ENCODE measurements at regions not wholly inside any gene's neighbourhood (a gene's known extent, or its start where the extent isn't known, plus 50 kb on each side); places are given as distances from the start of the nearest gene placed in this dataset.
A peak's percentile ranks its signal among the peaks of the same experiment; 100 is the strongest.

GRCh38 chr13:76500894-76501293 lies 385.3 kb downstream of the KCTD12 start:
- DNase-seq, result no peak

- no peak for DNase-seq
Observed at GRCh38 chr13:76499891-76500290, 386.3 kb downstream of the KCTD12 start.

DNA sequence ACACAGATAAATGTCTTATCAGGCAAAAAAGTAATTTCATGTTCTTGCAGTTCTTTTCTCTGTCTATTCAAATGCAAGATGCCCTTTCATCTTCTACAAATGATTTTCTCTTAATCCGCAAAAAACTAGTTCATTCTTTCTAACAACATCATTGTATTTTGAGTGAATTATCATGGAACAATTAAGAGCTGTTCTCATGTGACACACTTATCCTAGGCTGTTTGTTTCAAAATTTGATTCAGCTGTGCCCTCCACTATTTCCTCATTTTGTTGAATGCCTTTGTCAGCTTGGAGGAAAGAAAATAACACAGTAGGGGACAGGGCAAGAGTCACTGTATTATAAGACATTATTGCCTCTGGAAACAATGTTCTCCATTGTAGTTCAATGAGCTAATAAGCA lies 396.9 kb downstream of the KCTD12 start:
- DNase-seq, result no peak

DNA sequence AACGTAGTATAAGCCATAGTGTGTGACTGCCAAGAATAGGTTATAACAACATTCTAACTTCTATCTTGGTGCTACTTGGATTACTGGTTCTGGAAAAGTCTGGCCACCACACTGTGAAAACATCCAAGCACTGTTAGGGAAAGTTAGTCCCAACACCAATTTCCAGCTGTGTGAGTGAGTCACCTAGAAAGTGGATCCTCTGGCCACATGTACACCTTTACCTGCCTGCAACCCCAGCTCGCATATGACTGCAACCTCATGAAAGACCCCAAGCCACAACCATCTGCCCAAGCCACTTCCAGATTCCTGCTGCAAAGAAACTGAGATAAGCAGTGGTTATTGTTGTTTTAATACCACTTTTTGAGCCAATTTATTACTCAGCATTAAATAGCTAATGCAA lies 404.5 kb downstream of the KCTD12 start:
- DNase-seq, result no peak

GRCh38 chr13:76474966-76475365 lies 411.2 kb downstream of the KCTD12 start:
- no peak for DNase-seq

- no peak for DNase-seq
Observed at GRCh38 chr13:76474356-76474755, 411.8 kb downstream of the KCTD12 start.

GRCh38 chr13:76473552-76474134 lies 412.6 kb downstream of the KCTD12 start:
- DNase-seq, result peak; percentile 68

DNA sequence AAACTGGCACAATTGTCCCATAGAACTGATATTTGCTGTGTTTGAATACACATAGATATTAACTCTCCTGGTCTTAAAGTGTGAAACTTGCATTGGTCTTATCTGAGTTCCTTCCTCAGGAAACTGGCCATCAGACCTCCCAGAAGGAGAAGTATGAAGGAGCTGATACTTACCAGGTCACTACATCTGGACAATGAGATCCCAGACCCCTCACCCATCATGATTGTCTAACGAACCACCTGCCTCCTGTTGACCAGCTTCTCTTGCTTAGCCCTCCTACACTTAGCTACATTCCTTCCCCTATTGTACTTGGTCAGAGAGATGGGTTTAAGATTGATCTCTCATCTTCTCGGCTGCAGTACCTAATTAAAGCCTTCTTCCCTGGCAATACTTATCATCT lies 413.3 kb downstream of the KCTD12 start:
- no peak for DNase-seq

DNA sequence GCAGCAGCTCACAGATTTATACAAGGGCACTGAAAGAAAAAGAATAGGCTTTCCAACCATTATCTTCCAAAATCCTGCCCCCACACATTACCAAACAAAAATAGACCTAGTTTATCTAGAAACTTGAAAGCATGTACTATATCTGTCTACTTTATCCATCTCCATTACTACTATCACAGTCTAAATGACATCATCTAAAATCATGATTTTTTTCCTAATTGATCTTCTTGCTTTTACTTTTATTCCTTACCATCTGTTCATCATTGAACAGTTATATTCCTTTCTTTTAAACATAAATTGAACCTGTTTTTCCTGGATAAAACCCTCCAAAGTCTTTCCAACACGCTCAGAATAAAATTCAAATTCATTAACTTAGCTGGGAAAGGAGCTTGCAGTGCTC lies 414.7 kb downstream of the KCTD12 start:
- no peak for DNase-seq

GRCh38 chr13:76470991-76471390 lies 415.2 kb downstream of the KCTD12 start:
- DNase-seq, result no peak

GRCh38 chr13:76466043-76466442 lies 420.2 kb downstream of the KCTD12 start:
- no peak for DNase-seq

DNA sequence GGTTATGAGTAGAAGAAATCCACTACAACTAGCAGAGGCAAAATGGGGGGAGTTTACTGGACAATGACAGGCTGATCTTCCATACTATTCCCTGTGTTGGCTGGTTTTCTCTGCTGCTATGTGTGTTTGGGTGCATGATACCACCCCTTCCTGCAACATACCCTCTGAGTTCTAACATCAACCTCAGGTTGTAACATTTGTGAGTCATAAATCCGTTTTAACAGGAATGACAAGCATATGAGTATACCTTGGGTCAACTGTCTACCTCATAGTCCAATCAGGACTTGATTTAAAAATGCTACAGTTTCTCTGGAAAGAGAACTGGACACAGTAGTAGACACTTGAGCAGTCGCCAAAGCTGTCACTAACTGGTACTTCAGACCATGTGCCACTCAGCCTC lies 422.9 kb downstream of the KCTD12 start:
- no peak for DNase-seq

- DNase-seq, result no peak
Observed at GRCh38 chr13:76461999-76462398, 424.2 kb downstream of the KCTD12 start.

- DNase-seq, result no peak
Observed at GRCh38 chr13:76461484-76461883, 424.7 kb downstream of the KCTD12 start.

DNA sequence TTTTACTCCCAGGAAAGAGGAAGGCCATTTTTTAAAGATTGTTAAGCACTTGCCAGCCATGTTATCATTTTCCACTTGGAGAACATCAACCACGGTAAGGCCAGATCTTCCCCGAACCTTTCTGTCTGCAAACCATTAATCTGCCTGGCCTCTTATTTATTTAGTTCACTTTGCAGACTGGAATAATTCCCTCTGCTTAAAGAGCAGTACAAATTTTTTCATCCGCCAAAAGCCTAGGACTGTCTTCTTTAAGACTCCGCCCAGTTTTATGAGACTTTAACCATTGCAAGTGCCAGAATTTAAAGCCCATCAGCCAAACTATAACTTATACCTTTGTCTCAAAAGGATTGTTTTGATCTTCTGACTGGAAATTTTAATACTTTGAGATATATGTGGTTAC lies 426.3 kb downstream of the KCTD12 start:
- DNase-seq, result no peak

DNA sequence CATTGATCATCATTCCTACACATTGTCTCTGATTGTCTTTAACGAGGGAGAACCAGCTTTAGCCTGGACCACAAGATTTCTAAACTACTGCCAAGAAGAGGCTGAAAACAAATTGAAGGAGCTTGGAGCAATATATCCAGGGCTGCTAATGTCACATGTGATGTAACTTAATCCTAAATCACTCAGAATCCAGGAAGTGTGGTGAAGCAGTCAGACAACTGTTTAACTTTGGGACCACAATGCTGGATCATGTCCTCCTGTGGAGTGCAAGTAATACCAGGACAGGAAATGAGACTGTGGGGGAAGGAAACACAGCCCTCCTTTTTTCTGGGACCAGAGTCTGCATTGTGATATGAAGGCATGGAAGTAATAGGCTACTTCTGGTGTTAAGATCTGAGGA lies 430.2 kb downstream of the KCTD12 start:
- no peak for DNase-seq

DNA sequence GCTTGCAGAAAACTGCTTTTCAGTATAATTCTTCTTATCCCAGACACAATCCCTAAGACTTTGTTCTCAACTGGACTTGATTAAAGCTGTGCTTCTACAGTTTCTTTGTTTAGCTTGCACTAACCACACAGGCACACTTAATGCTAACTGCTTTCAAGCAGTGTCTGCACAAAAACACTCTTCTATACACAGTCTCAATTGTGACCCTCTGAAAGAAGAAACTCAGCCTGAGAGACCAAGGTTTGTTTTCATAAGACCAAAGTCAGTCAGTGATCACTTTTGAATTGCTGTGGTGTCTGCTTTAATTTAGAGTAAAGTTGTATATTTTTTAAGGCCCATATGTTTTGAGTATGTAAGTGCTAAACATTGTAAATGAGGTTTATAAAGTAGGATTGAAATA lies 431.2 kb downstream of the KCTD12 start:
- DNase-seq, result no peak

GRCh38 chr13:76449716-76450115 lies 436.5 kb downstream of the KCTD12 start:
- DNase-seq, result no peak

- no peak for DNase-seq
Observed at GRCh38 chr13:76446191-76446590, 440.0 kb downstream of the KCTD12 start.

DNA sequence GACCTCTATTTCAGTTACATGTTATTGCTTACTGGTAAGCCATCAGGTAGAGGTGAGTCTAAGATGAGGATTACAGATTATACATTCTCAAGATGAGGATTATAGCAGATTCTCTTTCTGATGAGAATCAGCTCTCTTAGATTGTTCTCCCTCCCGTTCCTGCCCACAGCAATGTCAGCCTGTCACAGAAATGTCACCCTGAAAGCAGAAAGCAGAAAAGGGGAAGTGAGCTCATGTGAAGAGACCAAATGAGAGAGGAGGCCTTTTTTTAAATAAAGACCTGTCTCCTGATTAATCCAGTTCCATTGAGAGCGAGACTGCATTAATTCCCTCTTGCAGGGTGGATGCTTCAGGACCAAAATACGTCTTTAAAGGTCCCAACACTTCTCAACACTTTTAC lies 445.6 kb downstream of the KCTD12 start:
- no peak for DNase-seq

DNA sequence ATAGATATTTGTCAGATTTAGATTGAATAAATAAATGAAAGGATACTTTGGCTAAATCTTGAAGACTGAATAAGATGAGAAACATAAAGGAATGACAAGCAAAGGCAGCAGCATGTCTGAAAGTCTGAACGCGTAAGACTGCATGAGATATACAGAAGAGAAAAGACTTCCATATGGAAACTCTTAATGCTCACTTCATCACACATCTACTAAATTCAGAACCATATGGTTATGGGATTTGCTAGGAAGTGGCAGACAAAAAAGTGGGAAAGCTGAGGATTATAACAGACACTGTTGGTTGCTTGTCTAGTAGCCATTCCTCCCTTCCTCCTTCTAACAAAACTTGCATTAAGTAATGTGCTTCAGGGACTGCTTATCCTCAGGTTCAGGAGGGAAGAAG lies 446.7 kb downstream of the KCTD12 start:
- no peak for DNase-seq

DNA sequence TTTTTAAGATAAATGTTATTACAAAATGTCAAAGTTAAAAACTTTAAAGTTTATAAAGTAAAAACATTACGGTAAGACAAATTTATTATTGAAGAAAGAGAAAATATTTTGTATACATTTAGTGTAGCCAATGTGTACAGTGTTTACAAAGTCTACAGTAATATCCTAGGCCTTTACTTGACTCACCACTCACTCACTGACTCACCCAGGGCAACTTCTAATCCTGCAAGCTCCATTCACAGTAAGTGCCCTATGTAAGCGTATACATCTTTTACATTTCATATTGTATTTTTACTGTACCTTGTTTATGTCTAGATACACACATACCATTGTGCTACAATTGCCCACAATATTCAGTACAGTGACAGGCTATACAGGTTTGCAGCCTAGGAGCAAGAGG lies 448.2 kb downstream of the KCTD12 start:
- DNase-seq, result no peak

DNA sequence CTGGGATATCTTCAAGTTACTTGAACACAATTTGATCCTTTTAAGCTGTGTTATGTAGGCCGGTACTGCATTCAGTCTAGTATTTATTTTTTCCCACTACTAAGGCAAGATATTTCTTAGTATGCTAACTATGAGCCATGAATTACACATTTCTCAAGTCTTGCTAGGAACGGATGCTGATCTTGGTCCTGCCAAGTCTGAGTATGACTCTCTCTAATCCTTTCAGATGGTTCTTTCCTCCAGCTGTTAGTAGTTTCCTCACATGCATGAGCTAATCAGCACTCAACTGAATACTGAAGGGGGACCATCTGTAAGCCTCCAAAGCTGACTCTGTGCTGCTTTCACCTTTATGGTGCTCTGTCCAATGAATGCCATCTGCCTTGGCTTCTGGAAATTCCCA lies 460.3 kb downstream of the KCTD12 start:
- no peak for DNase-seq

DNA sequence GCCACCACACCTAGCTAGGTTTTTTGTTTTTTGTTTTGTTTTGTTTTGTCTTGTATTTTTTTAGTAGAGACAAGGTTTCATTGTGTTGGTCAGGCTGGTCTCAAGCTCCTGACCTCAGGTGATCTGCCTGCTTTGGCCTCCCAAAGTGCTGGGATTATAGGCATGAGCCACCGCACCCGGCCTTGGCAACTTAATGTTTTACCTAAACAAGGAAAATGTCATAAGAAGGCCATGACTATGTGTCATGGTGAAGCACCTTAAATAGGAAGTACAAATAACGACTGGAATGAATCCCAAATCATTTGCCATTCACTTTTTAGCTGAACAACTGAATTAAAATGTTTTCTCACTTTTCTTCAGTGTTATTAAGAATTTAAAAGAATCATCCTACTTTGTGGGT lies 465.2 kb downstream of the KCTD12 start:
- DNase-seq, result no peak

- no peak for DNase-seq
Observed at GRCh38 chr13:76418404-76418803, 467.8 kb downstream of the KCTD12 start.

GRCh38 chr13:76414320-76414719 lies 471.9 kb downstream of the KCTD12 start:
- DNase-seq, result no peak

Measured in activated naive CD4-positive, alpha-beta T cell treated with Interleukin-2 at 50 U/mL for 16 hours (primary cell).